HG03175 (cell line): ENCODE measurements at regions not wholly inside any gene's neighbourhood (a gene's known extent, or its start where the extent isn't known, plus 50 kb on each side); places are given as distances from the start of the nearest gene placed in this dataset.
"Not testable (repeated sequence)": the region's sequence is repeated elsewhere in the genome, so short reads cannot be mapped to it uniquely, and the experiment has no call there.

Experiments used
- ATAC-seq: cut with Tn5 transposase; IDR thresholded peaks from one replicate; pipeline ENCODE4 v1.9.1; 2021; ENCODE audit warnings: mild to moderate bottlenecking, moderate library complexity; ENCODE audit not compliant: unreplicated experiment

- ATAC-seq: no peak
Measured at GRCh38 chr6:81371930-81372329, 380.6 kb downstream of the TENT5A start.

GRCh38 chr6:81366972-81367371 is 385.5 kb downstream of the TENT5A start:
- no peak for ATAC-seq

GRCh38 chr6:81362246-81362645 is 390.2 kb downstream of the TENT5A start:
- no peak for ATAC-seq

GRCh38 chr6:81353262-81353661 is 399.2 kb downstream of the TENT5A start:
- no peak for ATAC-seq

- not testable (repeated sequence) for ATAC-seq
Measured at GRCh38 chr6:81344026-81344425, 408.5 kb downstream of the TENT5A start.

GRCh38 chr6:81340946-81341345 is 411.5 kb downstream of the TENT5A start:
- no peak for ATAC-seq

GRCh38 chr6:81331526-81331925 is 421.0 kb downstream of the TENT5A start:
- ATAC-seq: no peak

GRCh38 chr6:81328700-81329099 is 423.8 kb downstream of the TENT5A start:
- ATAC-seq: no peak

GRCh38 chr6:81326881-81327561 is 425.5 kb downstream of the TENT5A start:
- no peak for ATAC-seq

GRCh38 chr6:81309811-81310210 is 442.7 kb downstream of the TENT5A start:
- no peak for ATAC-seq

- no peak for ATAC-seq
Measured at GRCh38 chr6:81308577-81309279, 443.8 kb downstream of the TENT5A start.

GRCh38 chr6:81307651-81308214 is 444.7 kb downstream of the TENT5A start:
- no peak for ATAC-seq

- ATAC-seq: no peak
Measured at GRCh38 chr6:81304466-81304865, 448.0 kb downstream of the TENT5A start.

- no peak for ATAC-seq
Measured at GRCh38 chr6:81300961-81301360, 451.5 kb downstream of the TENT5A start.

GRCh38 chr6:81298751-81299150 is 453.7 kb downstream of the TENT5A start:
- ATAC-seq: no peak

- no peak for ATAC-seq
Measured at GRCh38 chr6:81295310-81295709, 457.2 kb downstream of the TENT5A start.

GRCh38 chr6:81293896-81294295 is 458.6 kb downstream of the TENT5A start:
- ATAC-seq: no peak

GRCh38 chr6:81289229-81289628 is 463.3 kb downstream of the TENT5A start:
- ATAC-seq: no peak

- ATAC-seq: no peak
Measured at GRCh38 chr6:81265106-81265505, 487.4 kb downstream of the TENT5A start.

- ATAC-seq: no peak
Measured at GRCh38 chr6:81263531-81264168, 488.8 kb downstream of the TENT5A start.

- no peak for ATAC-seq
Measured at GRCh38 chr6:81262656-81263055, 489.8 kb downstream of the TENT5A start.

GRCh38 chr6:81256223-81256622 is 496.3 kb downstream of the TENT5A start:
- ATAC-seq: not testable (repeated sequence)
